GM12878 (cell line): ENCODE measurements at regions not wholly inside any gene's neighbourhood (a gene's known extent, or its start where the extent isn't known, plus 50 kb on each side); places are given as distances from the start of the nearest gene placed in this dataset.

Source experiments
- ATF2 ChIP-seq: IDR thresholded peaks from 2 replicates; pipeline ENCODE4 v1.6.1; 2012; ENCODE audit warnings: low read length, inconsistent platforms
- CREB1 ChIP-seq: IDR thresholded peaks from 2 replicates; pipeline ENCODE4 v1.6.1; 2012; ENCODE audit warnings: low read depth, mild to moderate bottlenecking, inconsistent platforms
- CTCF ChIP-seq, 3 experiments: IDR thresholded peaks in 2 of 3; conservative IDR thresholded peaks in 1 of 3; 2 replicates each; pipeline ENCODE4 v1.5.1; 2011; ENCODE audit warnings: low read depth in 3 of 3, low read length in 3 of 3, mild to moderate bottlenecking in 3 of 3, control low read depth in 2 of 3, moderate library complexity in 2 of 3, inconsistent platforms in 1 of 3, mixed read lengths in 1 of 3; ENCODE audit not compliant: control insufficient read depth in 2 of 3, insufficient read depth in 1 of 3; ENCODE audit errors: extremely low read depth in 1 of 3
- E4F1 ChIP-seq: fragments of 450-650 bp; IDR thresholded peaks from 2 replicates; pipeline ENCODE4 v1.6.1; 2018; ENCODE audit warnings: borderline replicate concordance, mild to moderate bottlenecking; ENCODE audit not compliant: partially characterized antibody
- HDAC6 ChIP-seq: fragments of 200-600 bp; sonication (generic); IDR thresholded peaks from one replicate; pipeline ENCODE4 v1.8.0; 2017; ENCODE audit warnings: antibody characterized with exemption; ENCODE audit not compliant: unreplicated experiment
- REST ChIP-seq: IDR thresholded peaks from 2 replicates; pipeline ENCODE4 v1.6.1; 2012; ENCODE audit warnings: mild to moderate bottlenecking, low read depth, low read length

GRCh38 chr2:45089554-45090261 is 80.5 kb upstream of the SIX2 start:
- TF ChIP-seq CTCF (IDR thresholded peaks at IDR 0.05 in 2 of 3, conservative IDR thresholded peaks at IDR 0.05 in 1 of 3; ENCODE audit: control insufficient read depth in 2 of 3, extremely low read depth in 1 of 3, insufficient read depth in 1 of 3, low read depth in 3 of 3, low read length in 3 of 3) (no peak), E4F1 (no peak), ATF2 (no peak), HDAC6 (no peak), CREB1 (no peak), REST (no peak)
